Lower lobe of right lung (tissue), 2 donors: ENCODE measurements at regions not wholly inside any gene's neighbourhood (a gene's known extent, or its start where the extent isn't known, plus 50 kb on each side); places are given as distances from the start of the nearest gene placed in this dataset.

Source experiments
- ATAC-seq, 2 donors: fragments of 200-7000 bp; cut with Tn5 transposase; one replicate each; pipeline ENCODE4 v1.9.1; 2020 to 2022; ENCODE audit warnings: mild to moderate bottlenecking in 2 of 2, moderate library complexity in 2 of 2
- DNase-seq: peaks from one replicate; pipeline ENCODE4 v3.0.0-alpha.2; 2020
- H3K27ac ChIP-seq: fragments of 200-600 bp; one replicate; pipeline ENCODE4 v1.8.0; 2022
- H3K27me3 ChIP-seq: fragments of 200-600 bp; one replicate; pipeline ENCODE4 v1.8.0; 2022; ENCODE audit warnings: low read depth
- H3K36me3 ChIP-seq: fragments of 200-600 bp; one replicate; pipeline ENCODE4 v1.8.0; 2022; ENCODE audit warnings: mild to moderate bottlenecking
- H3K4me1 ChIP-seq: fragments of 200-600 bp; one replicate; pipeline ENCODE4 v1.8.0; 2022
- H3K4me3 ChIP-seq: fragments of 200-600 bp; one replicate; pipeline ENCODE4 v1.8.0; 2022; ENCODE audit warnings: mild to moderate bottlenecking
- H3K9me3 ChIP-seq: fragments of 200-600 bp; one replicate; pipeline ENCODE4 v1.8.0; 2022
- intact Hi-C: fragments of 100-400 bp; cut with DNase I; formaldehyde crosslinking; loops from one replicate; pipeline ENCODE4 v1.11.0; 2022
- TF ChIP-seq, protein P1 (sequence below): fragments of 200-600 bp; IDR thresholded peaks from one replicate; pipeline ENCODE4 v1.8.0; 2022; ENCODE audit warnings: antibody characterized with exemption, mild to moderate bottlenecking
- donor health status: DM: no; HTN: yes; CAD: no; lungs with severe emphysema.

- intact Hi-C loops, result no loop called here
- Histone ChIP-seq H3K36me3 (no peaks in the 10 kb centered on the region), H3K27ac (no peak overlapping the region), H3K4me3 (no peak overlapping the region), H3K9me3 (no peaks in the 10 kb centered on the region), H3K4me1 (no peaks in the 10 kb centered on the region), H3K27me3 (no peaks in the 10 kb centered on the region)
- TF ChIP-seq, protein P1, sequence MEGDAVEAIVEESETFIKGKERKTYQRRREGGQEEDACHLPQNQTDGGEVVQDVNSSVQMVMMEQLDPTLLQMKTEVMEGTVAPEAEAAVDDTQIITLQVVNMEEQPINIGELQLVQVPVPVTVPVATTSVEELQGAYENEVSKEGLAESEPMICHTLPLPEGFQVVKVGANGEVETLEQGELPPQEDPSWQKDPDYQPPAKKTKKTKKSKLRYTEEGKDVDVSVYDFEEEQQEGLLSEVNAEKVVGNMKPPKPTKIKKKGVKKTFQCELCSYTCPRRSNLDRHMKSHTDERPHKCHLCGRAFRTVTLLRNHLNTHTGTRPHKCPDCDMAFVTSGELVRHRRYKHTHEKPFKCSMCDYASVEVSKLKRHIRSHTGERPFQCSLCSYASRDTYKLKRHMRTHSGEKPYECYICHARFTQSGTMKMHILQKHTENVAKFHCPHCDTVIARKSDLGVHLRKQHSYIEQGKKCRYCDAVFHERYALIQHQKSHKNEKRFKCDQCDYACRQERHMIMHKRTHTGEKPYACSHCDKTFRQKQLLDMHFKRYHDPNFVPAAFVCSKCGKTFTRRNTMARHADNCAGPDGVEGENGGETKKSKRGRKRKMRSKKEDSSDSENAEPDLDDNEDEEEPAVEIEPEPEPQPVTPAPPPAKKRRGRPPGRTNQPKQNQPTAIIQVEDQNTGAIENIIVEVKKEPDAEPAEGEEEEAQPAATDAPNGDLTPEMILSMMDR, result no peak
- DNase-seq, result no peak
- no peak for ATAC-seq
Observed at GRCh38 chr4:122536001-122536400, 79.5 kb upstream of the IL2 start.

DNA sequence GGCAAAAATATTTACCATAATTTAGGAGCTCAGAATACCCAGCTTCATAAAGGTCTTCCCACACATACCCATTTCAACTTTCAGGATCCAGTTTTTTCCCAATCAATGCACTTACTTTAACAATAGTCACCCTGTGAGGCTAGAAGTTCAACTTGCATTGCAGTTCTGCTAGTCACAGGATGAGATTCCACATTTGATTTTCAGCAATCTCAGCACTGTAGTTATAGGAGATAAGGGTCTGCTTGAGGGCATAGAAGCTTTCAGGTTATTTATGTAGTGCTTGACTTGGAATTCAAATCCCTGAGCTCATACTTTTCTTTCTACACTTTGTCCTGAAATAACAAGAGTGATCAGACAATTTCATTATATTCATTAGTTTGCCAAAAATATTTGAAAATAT, 78.3 kb upstream of the IL2 start:
- TF ChIP-seq, protein P1, result no peak
- ATAC-seq (no peak), DNase-seq (no peak)
- intact Hi-C loops, result no loop called here
- Histone ChIP-seq H3K36me3 (no peaks in the 10 kb centered on the region), H3K4me1 (no peaks in the 10 kb centered on the region), H3K27ac (no peak overlapping the region), H3K27me3 (no peaks in the 10 kb centered on the region), H3K4me3 (no peak overlapping the region), H3K9me3 (no peaks in the 10 kb centered on the region)

DNA sequence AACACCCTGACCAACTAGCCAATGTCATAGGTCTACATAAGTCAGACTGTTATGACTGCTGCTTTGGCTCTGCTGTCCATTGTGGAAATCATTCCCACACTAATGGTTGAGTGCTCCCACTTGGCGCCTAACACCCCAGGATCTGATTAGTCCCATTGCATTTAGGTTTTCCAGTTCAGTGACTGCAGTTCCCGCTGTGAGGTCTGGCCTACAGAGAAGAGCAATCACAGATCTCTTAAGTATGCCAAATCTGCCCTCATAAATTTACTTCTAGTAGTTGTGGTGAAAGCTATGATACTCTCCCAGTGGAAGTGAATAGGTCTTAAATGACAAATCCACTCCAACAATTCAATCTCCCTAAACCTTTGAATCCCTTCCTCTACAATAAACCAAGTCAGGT, 77.3 kb upstream of the IL2 start:
- Histone ChIP-seq H3K4me1 (no peaks in the 10 kb centered on the region), H3K9me3 (no peaks in the 10 kb centered on the region), H3K4me3 (no peak overlapping the region), H3K27ac (no peak overlapping the region), H3K27me3 (no peaks in the 10 kb centered on the region), H3K36me3 (no peaks in the 10 kb centered on the region)
- ATAC-seq (no peak), DNase-seq (no peak)
- intact Hi-C loops, result no loop called here
- TF ChIP-seq, protein P1, result no peak

DNA sequence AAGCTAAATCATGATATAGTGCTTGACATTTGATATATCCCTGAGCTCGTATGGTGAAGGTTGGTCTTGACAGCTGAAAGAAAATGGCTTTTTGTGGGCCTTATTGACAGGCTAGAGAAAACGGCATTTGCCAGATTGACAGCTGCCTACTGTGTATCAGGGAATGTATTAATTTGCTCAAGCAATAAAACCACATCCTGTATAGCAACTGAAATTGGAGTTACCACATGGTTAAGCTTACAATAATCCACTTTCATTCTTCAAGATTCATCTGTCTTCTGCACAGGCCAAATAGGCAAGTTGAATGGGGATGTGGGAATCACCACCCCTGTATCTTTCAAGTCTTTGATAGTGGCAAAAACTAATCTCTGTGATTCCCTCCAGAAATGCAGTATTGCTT, 76.2 kb upstream of the IL2 start:
- H3K4me1 ChIP-seq, result no peaks in the 10 kb centered on the region
- H3K27me3 ChIP-seq, result no peaks in the 10 kb centered on the region
- no peaks in the 10 kb centered on the region for H3K9me3 ChIP-seq
- H3K27ac ChIP-seq, result no peak overlapping the region
- H3K36me3 ChIP-seq, result no peaks in the 10 kb centered on the region
- DNase-seq, result no peak
- TF ChIP-seq, protein P1, result no peak
- no peak overlapping the region for H3K4me3 ChIP-seq
- no peak for ATAC-seq
- intact Hi-C loops, result no loop called here

DNA sequence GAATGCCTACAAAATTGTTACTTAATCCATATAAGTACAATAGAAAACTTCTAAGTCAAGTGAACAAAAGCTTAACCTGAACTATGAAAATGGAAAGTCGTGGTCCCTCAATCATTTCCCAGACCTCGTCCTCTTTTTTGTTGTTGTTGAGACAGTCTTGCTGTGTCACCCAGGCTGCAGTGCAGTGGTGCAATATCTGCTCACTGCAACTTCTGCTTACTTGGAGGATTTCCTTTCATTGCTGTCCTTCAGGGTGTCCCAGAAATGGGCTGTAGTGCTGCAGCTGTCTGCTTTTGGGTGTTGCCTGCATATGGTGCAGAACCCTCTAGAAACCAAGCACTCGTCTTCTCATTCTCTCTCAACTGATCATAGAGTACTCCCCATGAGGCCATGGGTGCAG, 75.0 kb upstream of the IL2 start:
- no peak for ATAC-seq
- no peaks in the 10 kb centered on the region for H3K9me3 ChIP-seq
- H3K4me3 ChIP-seq, result no peak overlapping the region
- intact Hi-C loops, result no loop called here
- H3K27me3 ChIP-seq, result no peaks in the 10 kb centered on the region
- H3K36me3 ChIP-seq, result no peaks in the 10 kb centered on the region
- no peaks in the 10 kb centered on the region for H3K4me1 ChIP-seq
- DNase-seq, result no peak
- TF ChIP-seq, protein P1, result no peak
- no peak overlapping the region for H3K27ac ChIP-seq

GRCh38 chr4:122531038-122531437, 74.5 kb upstream of the IL2 start:
- Histone ChIP-seq H3K36me3 (no peaks in the 10 kb centered on the region), H3K27ac (no peak overlapping the region), H3K4me3 (no peak overlapping the region), H3K4me1 (no peaks in the 10 kb centered on the region), H3K9me3 (no peaks in the 10 kb centered on the region), H3K27me3 (no peaks in the 10 kb centered on the region)
- TF ChIP-seq, protein P1, result no peak
- DNase-seq, result no peak
- intact Hi-C loops, result no loop called here
- ATAC-seq, result no peak
